GM12878 (cell line): ENCODE measurements at regions not wholly inside any gene's neighbourhood (a gene's known extent, or its start where the extent isn't known, plus 50 kb on each side); places are given as distances from the start of the nearest gene placed in this dataset.

ENCODE experiments used
- ATF2 ChIP-seq: IDR thresholded peaks from 2 replicates; pipeline ENCODE4 v1.6.1; 2012; ENCODE audit warnings: low read length, inconsistent platforms
- BHLHE40 ChIP-seq, 2 experiments: fragments of 450-650 bp in 1 of 2; IDR thresholded peaks; 2 replicates each; pipeline ENCODE4 v1.6.1; 2011 to 2017; ENCODE audit warnings: low read depth in 2 of 2, borderline replicate concordance in 1 of 2, improper control_type of control experiment in 1 of 2, low read length in 1 of 2, mild to moderate bottlenecking in 1 of 2
- BRCA1 ChIP-seq: IDR thresholded peaks from 2 replicates; pipeline ENCODE4 v1.6.1; 2011; ENCODE audit warnings: low read depth, low read length, improper control_type of control experiment
- CBX3 ChIP-seq: fragments of 200-600 bp; sonication (generic); IDR thresholded peaks from 2 replicates; pipeline ENCODE4 v1.6.1; 2016; ENCODE audit warnings: low read depth, borderline replicate concordance
- CEBPZ ChIP-seq: fragments of 150-350 bp; IDR thresholded peaks from 2 replicates; pipeline ENCODE4 v1.6.1; 2016; ENCODE audit warnings: low read depth, low read length
- ESRRA ChIP-seq: IDR thresholded peaks from 2 replicates; pipeline ENCODE4 v1.6.1; 2012; ENCODE audit warnings: mild to moderate bottlenecking, low read length, improper control_type of control experiment
- GATAD2B ChIP-seq: fragments of 450-650 bp; conservative IDR thresholded peaks from 2 replicates; pipeline ENCODE4 v1.6.1; 2017; ENCODE audit warnings: low read depth, mild to moderate bottlenecking, moderate library complexity
- HCFC1 ChIP-seq: fragments of 150-350 bp; IDR thresholded peaks from 2 replicates; pipeline ENCODE4 v1.6.1; 2014; ENCODE audit warnings: low read length
- HDAC6 ChIP-seq: fragments of 200-600 bp; sonication (generic); IDR thresholded peaks from one replicate; pipeline ENCODE4 v1.8.0; 2017; ENCODE audit warnings: antibody characterized with exemption; ENCODE audit not compliant: unreplicated experiment
- KLF5 ChIP-seq: fragments of 450-650 bp; IDR thresholded peaks from 2 replicates; pipeline ENCODE4 v1.6.1; 2014; ENCODE audit warnings: mild to moderate bottlenecking; ENCODE audit not compliant: partially characterized antibody
- PAX8 ChIP-seq: fragments of 450-650 bp; IDR thresholded peaks from 2 replicates; pipeline ENCODE4 v1.6.1; 2017; ENCODE audit warnings: mild to moderate bottlenecking, moderate library complexity
- PBX3 ChIP-seq: IDR thresholded peaks from 2 replicates; pipeline ENCODE4 v1.6.1; 2011; ENCODE audit warnings: mild to moderate bottlenecking, low read depth, low read length, moderate library complexity; ENCODE audit not compliant: insufficient replicate concordance
- PML ChIP-seq: IDR thresholded peaks from 2 replicates; pipeline ENCODE4 v1.6.1; 2012; ENCODE audit warnings: low read length, inconsistent platforms
- POU2F2 ChIP-seq: IDR thresholded peaks from 3 replicates; pipeline ENCODE4 v1.6.1; 2011; ENCODE audit warnings: low read depth, mild to moderate bottlenecking, low read length, borderline replicate concordance
- SIX5 ChIP-seq: IDR thresholded peaks from 2 replicates; pipeline ENCODE4 v1.6.1; 2011; ENCODE audit warnings: mild to moderate bottlenecking, low read depth, low read length, moderate library complexity; ENCODE audit not compliant: severe bottlenecking
- SMAD1 ChIP-seq: fragments of 450-650 bp; IDR thresholded peaks from 2 replicates; pipeline ENCODE4 v1.6.1; 2018; ENCODE audit warnings: mild to moderate bottlenecking, low read depth; ENCODE audit not compliant: partially characterized antibody
- SMAD5 ChIP-seq: IDR thresholded peaks from 2 replicates; pipeline ENCODE4 v1.6.1; 2016; ENCODE audit warnings: antibody characterized with exemption, low read depth
- SMARCA5 ChIP-seq: fragments of 450-650 bp; IDR thresholded peaks from 2 replicates; pipeline ENCODE4 v1.6.1; 2017; ENCODE audit warnings: mild to moderate bottlenecking
- SP1 ChIP-seq: IDR thresholded peaks from one replicate; pipeline ENCODE4 v1.6.1; 2011; ENCODE audit warnings: low read depth, low read length
- SREBF2 ChIP-seq: IDR thresholded peaks from 2 replicates; pipeline ENCODE4 v1.6.1; 2012; ENCODE audit warnings: mild to moderate bottlenecking, low read length
- SUPT20H ChIP-seq: IDR thresholded peaks from 2 replicates; pipeline ENCODE4 v1.6.1; 2011; ENCODE audit warnings: low read depth, mild to moderate bottlenecking, low read length, moderate library complexity, borderline replicate concordance; ENCODE audit not compliant: control insufficient read depth
- ZBTB33 ChIP-seq: fragments of 450-650 bp; IDR thresholded peaks from 2 replicates; pipeline ENCODE4 v1.6.1; 2017; ENCODE audit warnings: mild to moderate bottlenecking
- ZNF217 ChIP-seq: fragments of 450-650 bp; IDR thresholded peaks from 2 replicates; pipeline ENCODE4 v1.6.1; 2017; ENCODE audit warnings: antibody characterized with exemption, mild to moderate bottlenecking

GRCh38 chr17:70405492-70406220 lies 236.3 kb downstream of the KCNJ2 start (continued):
- TF ChIP-seq PBX3: no peak
- TF ChIP-seq KLF5: no peak
- no peak for TF ChIP-seq HDAC6
- no peak for TF ChIP-seq SIX5
- peak; percentile 35; the same call in 1 of the 2 replicates for TF ChIP-seq ZNF217
- TF ChIP-seq BRCA1: no peak
- TF ChIP-seq PAX8: no peak
- no peak for TF ChIP-seq SP1
- TF ChIP-seq ZBTB33: no peak
- no peak for TF ChIP-seq PML
- no peak for TF ChIP-seq CEBPZ
- no peak for TF ChIP-seq SUPT20H
- TF ChIP-seq POU2F2: peak; percentile 72; the same call in 1 of the 3 replicates
- no peak for TF ChIP-seq ESRRA
- TF ChIP-seq ATF2: no peak
- peak; percentile 15 to 49; a peak in 1 of 4 replicates for TF ChIP-seq BHLHE40 (IDR thresholded peaks at IDR 0.05; ENCODE audit: borderline replicate concordance in 1 of 2, low read depth in 2 of 2, low read length in 1 of 2)
- no peak for TF ChIP-seq SMAD5
- TF ChIP-seq GATAD2B: no peak
- TF ChIP-seq SMAD1: no peak
- no peak for TF ChIP-seq SREBF2
- no peak for TF ChIP-seq SMARCA5
- no peak for TF ChIP-seq CBX3
- no peak for TF ChIP-seq HCFC1
